ENCODE measurements at regions not wholly inside any gene's neighbourhood (a gene's known extent, or its start where the extent isn't known, plus 50 kb on each side); places are given as distances from the start of the nearest gene placed in this dataset.

- Histone ChIP-seq H3K4me3 (ENCODE audit: low read length in 2 of 2) (no peak overlapping the region), H2AFZ (ENCODE audit: low read length) (no peak overlapping the region)
- WGBS, 2 donors (ENCODE audit: extremely low coverage in 2 of 2, insufficient read length in 2 of 2, insufficient replicate concordance in 1 of 2): no CpG with 5 or more reads among the region's 1 CpG
These were observed 452.6 kb downstream of the SETBP1 start for GRCh38 chr18:45133276-45133675.

GRCh38 chr18:45136381-45137086 lies 455.8 kb downstream of the SETBP1 start:
- Histone ChIP-seq H2BK120ac (ENCODE audit: low read depth, low read length) (no peak overlapping the region), H2AFZ (ENCODE audit: low read length) (no peak overlapping the region), H2BK5ac (ENCODE audit: low read length) (no peak overlapping the region), H3K4me3 (ENCODE audit: low read length in 2 of 2) (no peak overlapping the region), H3K9me3 (replicated peaks in 1 of 2; ENCODE audit: control insufficient read depth in 2 of 2, insufficient read depth in 1 of 2, low read depth in 1 of 2, low read length in 2 of 2) (no peaks in the 10 kb centered on the region), H2BK15ac (ENCODE audit: low read length) (no peak overlapping the region), H3K4me2 (ENCODE audit: insufficient read depth, low read length, poor library complexity, severe bottlenecking) (no peak overlapping the region), H3K4ac (ENCODE audit: low read length) (no peak overlapping the region), H4K8ac (ENCODE audit: low read depth, low read length) (no peak overlapping the region), H3K79me1 (ENCODE audit: low read depth, low read length) (no peaks in the 10 kb centered on the region), H3K14ac (ENCODE audit: low read length) (no peak overlapping the region), H2AK5ac (ENCODE audit: low read depth, low read length) (no peak overlapping the region), H3K18ac (ENCODE audit: low read length) (no peak overlapping the region), H3K4me1 (ENCODE audit: control insufficient read depth in 2 of 2, insufficient read depth in 1 of 2, low read depth in 1 of 2, low read length in 2 of 2) (no peaks in the 10 kb centered on the region), H3K23ac (ENCODE audit: low read depth, low read length, poor library complexity) (no peak overlapping the region), H3K36me3 (replicated peaks in 1 of 2; ENCODE audit: control insufficient read depth in 2 of 2, insufficient read depth in 2 of 2, low read length in 2 of 2) (no peaks in the 10 kb centered on the region), H3K27ac (replicated peaks; ENCODE audit: low read length) (no peak overlapping the region), H3K9ac (ENCODE audit: low read depth, low read length, poor library complexity) (no peak overlapping the region), H3K27me3 (ENCODE audit: control insufficient read depth in 3 of 3, insufficient read depth in 3 of 3, low read depth in 1 of 3, low read length in 3 of 3) (no peaks in the 10 kb centered on the region), H2BK12ac (ENCODE audit: low read length) (no peak overlapping the region), H4K91ac (ENCODE audit: low read depth, low read length, poor library complexity) (no peak overlapping the region)
- WGBS, 2 donors (ENCODE audit: extremely low coverage in 2 of 2, insufficient read length in 2 of 2, insufficient replicate concordance in 1 of 2): no CpG with 5 or more reads among the region's 3 CpGs
- no peak for DNase-seq (ENCODE audit: low spot score)

More at GRCh38 chr18:45133276-45133675, 452.6 kb downstream of the SETBP1 start:
- Histone ChIP-seq H2BK15ac (ENCODE audit: low read length) (no peak overlapping the region), H3K14ac (ENCODE audit: low read length) (no peak overlapping the region), H3K4ac (ENCODE audit: low read length) (no peak overlapping the region), H3K79me1 (ENCODE audit: low read depth, low read length) (no peaks in the 10 kb centered on the region), H3K9me3 (replicated peaks in 1 of 2; ENCODE audit: control insufficient read depth in 2 of 2, insufficient read depth in 1 of 2, low read depth in 1 of 2, low read length in 2 of 2) (no peaks in the 10 kb centered on the region), H2AK5ac (ENCODE audit: low read depth, low read length) (no peak overlapping the region), H2BK5ac (ENCODE audit: low read length) (no peak overlapping the region), H3K27ac (replicated peaks; ENCODE audit: low read length) (no peak overlapping the region), H3K36me3 (replicated peaks in 1 of 2; ENCODE audit: control insufficient read depth in 2 of 2, insufficient read depth in 2 of 2, low read length in 2 of 2) (no peaks in the 10 kb centered on the region), H3K4me1 (ENCODE audit: control insufficient read depth in 2 of 2, insufficient read depth in 1 of 2, low read depth in 1 of 2, low read length in 2 of 2) (no peaks in the 10 kb centered on the region), H3K23ac (ENCODE audit: low read depth, low read length, poor library complexity) (no peak overlapping the region), H4K91ac (ENCODE audit: low read depth, low read length, poor library complexity) (no peak overlapping the region), H3K9ac (ENCODE audit: low read depth, low read length, poor library complexity) (no peak overlapping the region), H4K8ac (ENCODE audit: low read depth, low read length) (no peak overlapping the region), H2BK12ac (ENCODE audit: low read length) (no peak overlapping the region), H3K27me3 (ENCODE audit: control insufficient read depth in 3 of 3, insufficient read depth in 3 of 3, low read depth in 1 of 3, low read length in 3 of 3) (no peaks in the 10 kb centered on the region), H3K18ac (ENCODE audit: low read length) (no peak overlapping the region), H3K4me2 (ENCODE audit: insufficient read depth, low read length, poor library complexity, severe bottlenecking) (no peak overlapping the region), H2BK120ac (ENCODE audit: low read depth, low read length) (no peak overlapping the region)
- no peak for DNase-seq (ENCODE audit: low spot score)

DNA sequence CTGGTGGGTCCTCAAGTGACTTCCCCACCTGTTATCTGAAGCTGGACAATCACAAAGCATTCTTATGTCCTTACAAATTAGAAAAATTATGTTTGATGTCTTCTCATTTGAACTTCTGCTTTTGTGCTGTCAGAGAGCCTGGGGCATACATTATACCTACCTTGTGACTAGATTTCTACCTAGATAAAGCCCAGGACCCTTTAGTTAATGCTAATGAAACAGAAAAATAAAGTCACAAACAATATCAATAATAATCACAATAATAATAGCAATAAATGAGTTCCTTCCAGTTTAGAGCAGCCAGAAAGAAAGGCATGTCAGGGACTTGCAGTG lies 456.4 kb downstream of the SETBP1 start:
- no peak overlapping the region for H3K18ac ChIP-seq (ENCODE audit: low read length)
- H3K9me3 ChIP-seq (replicated peaks in 1 of 2; ENCODE audit: control insufficient read depth in 2 of 2, insufficient read depth in 1 of 2, low read depth in 1 of 2, low read length in 2 of 2): no peaks in the 10 kb centered on the region
- H2BK120ac ChIP-seq (ENCODE audit: low read depth, low read length): no peak overlapping the region
- no peak overlapping the region for H3K4me2 ChIP-seq (ENCODE audit: insufficient read depth, low read length, poor library complexity, severe bottlenecking)
- no peak overlapping the region for H3K4ac ChIP-seq (ENCODE audit: low read length)
- no peaks in the 10 kb centered on the region for H3K4me1 ChIP-seq (ENCODE audit: control insufficient read depth in 2 of 2, insufficient read depth in 1 of 2, low read depth in 1 of 2, low read length in 2 of 2)
- H3K9ac ChIP-seq (ENCODE audit: low read depth, low read length, poor library complexity): no peak overlapping the region
- H3K4me3 ChIP-seq (ENCODE audit: low read length in 2 of 2): no peak overlapping the region
- no peak overlapping the region for H2BK15ac ChIP-seq (ENCODE audit: low read length)
- no peak overlapping the region for H3K23ac ChIP-seq (ENCODE audit: low read depth, low read length, poor library complexity)
- H3K36me3 ChIP-seq (replicated peaks in 1 of 2; ENCODE audit: control insufficient read depth in 2 of 2, insufficient read depth in 2 of 2, low read length in 2 of 2): no peaks in the 10 kb centered on the region
- H2BK12ac ChIP-seq (ENCODE audit: low read length): no peak overlapping the region
- H2AFZ ChIP-seq (ENCODE audit: low read length): no peak overlapping the region
- no peak overlapping the region for H3K27ac ChIP-seq (replicated peaks; ENCODE audit: low read length)
- H3K79me1 ChIP-seq (ENCODE audit: low read depth, low read length): no peaks in the 10 kb centered on the region
- no peak overlapping the region for H3K14ac ChIP-seq (ENCODE audit: low read length)
- no peak for DNase-seq (ENCODE audit: low spot score)
- H4K91ac ChIP-seq (ENCODE audit: low read depth, low read length, poor library complexity): no peak overlapping the region
- no peak overlapping the region for H2BK5ac ChIP-seq (ENCODE audit: low read length)
- no peaks in the 10 kb centered on the region for H3K27me3 ChIP-seq (ENCODE audit: control insufficient read depth in 3 of 3, insufficient read depth in 3 of 3, low read depth in 1 of 3, low read length in 3 of 3)
- H2AK5ac ChIP-seq (ENCODE audit: low read depth, low read length): no peak overlapping the region
- H4K8ac ChIP-seq (ENCODE audit: low read depth, low read length): no peak overlapping the region

- H3K36me3 ChIP-seq (replicated peaks in 1 of 2; ENCODE audit: control insufficient read depth in 2 of 2, insufficient read depth in 2 of 2, low read length in 2 of 2): no peaks in the 10 kb centered on the region
- no peak overlapping the region for H3K9ac ChIP-seq (ENCODE audit: low read depth, low read length, poor library complexity)
- no peak overlapping the region for H3K4ac ChIP-seq (ENCODE audit: low read length)
- no peak overlapping the region for H2BK12ac ChIP-seq (ENCODE audit: low read length)
- H3K18ac ChIP-seq (ENCODE audit: low read length): no peak overlapping the region
- no peak overlapping the region for H3K14ac ChIP-seq (ENCODE audit: low read length)
- H3K23ac ChIP-seq (ENCODE audit: low read depth, low read length, poor library complexity): no peak overlapping the region
- H2BK15ac ChIP-seq (ENCODE audit: low read length): no peak overlapping the region
- no peaks in the 10 kb centered on the region for H3K27me3 ChIP-seq (ENCODE audit: control insufficient read depth in 3 of 3, insufficient read depth in 3 of 3, low read depth in 1 of 3, low read length in 3 of 3)
- no peaks in the 10 kb centered on the region for H3K4me1 ChIP-seq (ENCODE audit: control insufficient read depth in 2 of 2, insufficient read depth in 1 of 2, low read depth in 1 of 2, low read length in 2 of 2)
- no peak overlapping the region for H2AK5ac ChIP-seq (ENCODE audit: low read depth, low read length)
- no peak overlapping the region for H4K91ac ChIP-seq (ENCODE audit: low read depth, low read length, poor library complexity)
- no peak overlapping the region for H2BK120ac ChIP-seq (ENCODE audit: low read depth, low read length)
- H2BK5ac ChIP-seq (ENCODE audit: low read length): no peak overlapping the region
- no peak overlapping the region for H4K8ac ChIP-seq (ENCODE audit: low read depth, low read length)
- H3K4me2 ChIP-seq (ENCODE audit: insufficient read depth, low read length, poor library complexity, severe bottlenecking): no peak overlapping the region
- no peak overlapping the region for H3K4me3 ChIP-seq (ENCODE audit: low read length in 2 of 2)
- no peaks in the 10 kb centered on the region for H3K9me3 ChIP-seq (replicated peaks in 1 of 2; ENCODE audit: control insufficient read depth in 2 of 2, insufficient read depth in 1 of 2, low read depth in 1 of 2, low read length in 2 of 2)
- H3K27ac ChIP-seq (replicated peaks; ENCODE audit: low read length): no peak overlapping the region
- no peaks in the 10 kb centered on the region for H3K79me1 ChIP-seq (ENCODE audit: low read depth, low read length)
- DNase-seq (ENCODE audit: low spot score): no peak
- no peak overlapping the region for H2AFZ ChIP-seq (ENCODE audit: low read length)
- WGBS, 2 donors (ENCODE audit: extremely low coverage in 2 of 2, insufficient read length in 2 of 2, insufficient replicate concordance in 1 of 2): no CpG with 5 or more reads among the region's 4 CpGs
These were observed 458.8 kb downstream of the SETBP1 start for GRCh38 chr18:45139478-45139877.
